Upper lobe of left lung (tissue), 4 donors: ENCODE measurements at regions not wholly inside any gene's neighbourhood (a gene's known extent, or its start where the extent isn't known, plus 50 kb on each side); places are given as distances from the start of the nearest gene placed in this dataset.

ENCODE experiments used
- EP300 ChIP-seq, 4 donors: sonication (generic); formaldehyde crosslinking; IDR thresholded peaks; one replicate each; pipeline ENCODE4 v1.5.1; 2017; ENCODE audit warnings: antibody characterized with exemption in 4 of 4, control low read depth in 2 of 4
- POLR2A ChIP-seq, 4 donors: fragments of 450-650 bp; IDR thresholded peaks; one replicate each; pipeline ENCODE4 v1.5.1; 2016 to 2017; ENCODE audit warnings: antibody characterized with exemption in 4 of 4, mild to moderate bottlenecking in 2 of 4
- POLR2AphosphoS5 ChIP-seq, 2 donors: sonication (generic); formaldehyde crosslinking; IDR thresholded peaks; one replicate each; pipeline ENCODE4 v1.5.1; 2017; ENCODE audit warnings: antibody characterized with exemption in 2 of 2
- TF ChIP-seq, protein P1 (sequence below), 6 experiments: fragments of 450-650 bp in 4 of 6; fragments of 200-600 bp in 2 of 6; sonication (generic) in 2 of 6; IDR thresholded peaks; one replicate each; pipeline ENCODE4 v1.5.1; 2016 to 2019; ENCODE audit warnings: antibody characterized with exemption in 6 of 6

DNA sequence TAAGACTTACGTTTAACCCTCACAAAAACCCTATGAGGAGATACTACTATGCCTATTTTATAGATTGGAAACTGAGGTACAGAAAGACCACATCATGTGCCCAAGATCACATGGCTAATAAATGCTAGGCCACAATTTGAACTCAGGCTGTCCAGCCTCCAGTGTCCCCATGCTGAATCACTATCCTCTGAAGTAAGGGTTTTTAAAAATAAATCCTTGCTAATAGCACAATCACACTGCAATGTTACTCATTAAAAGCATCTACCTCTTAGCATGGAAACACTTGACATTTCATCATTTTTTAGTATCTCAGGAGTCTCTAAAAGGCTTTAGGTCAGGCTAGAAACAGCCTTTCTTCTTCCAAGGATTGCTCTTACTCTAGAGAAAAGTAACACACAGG, 50.0 kb upstream of the PPP1R3C start:
- TF ChIP-seq, protein P1, sequence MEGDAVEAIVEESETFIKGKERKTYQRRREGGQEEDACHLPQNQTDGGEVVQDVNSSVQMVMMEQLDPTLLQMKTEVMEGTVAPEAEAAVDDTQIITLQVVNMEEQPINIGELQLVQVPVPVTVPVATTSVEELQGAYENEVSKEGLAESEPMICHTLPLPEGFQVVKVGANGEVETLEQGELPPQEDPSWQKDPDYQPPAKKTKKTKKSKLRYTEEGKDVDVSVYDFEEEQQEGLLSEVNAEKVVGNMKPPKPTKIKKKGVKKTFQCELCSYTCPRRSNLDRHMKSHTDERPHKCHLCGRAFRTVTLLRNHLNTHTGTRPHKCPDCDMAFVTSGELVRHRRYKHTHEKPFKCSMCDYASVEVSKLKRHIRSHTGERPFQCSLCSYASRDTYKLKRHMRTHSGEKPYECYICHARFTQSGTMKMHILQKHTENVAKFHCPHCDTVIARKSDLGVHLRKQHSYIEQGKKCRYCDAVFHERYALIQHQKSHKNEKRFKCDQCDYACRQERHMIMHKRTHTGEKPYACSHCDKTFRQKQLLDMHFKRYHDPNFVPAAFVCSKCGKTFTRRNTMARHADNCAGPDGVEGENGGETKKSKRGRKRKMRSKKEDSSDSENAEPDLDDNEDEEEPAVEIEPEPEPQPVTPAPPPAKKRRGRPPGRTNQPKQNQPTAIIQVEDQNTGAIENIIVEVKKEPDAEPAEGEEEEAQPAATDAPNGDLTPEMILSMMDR (IDR thresholded peaks at IDR 0.05), result no peak
- no peak for TF ChIP-seq POLR2A (IDR thresholded peaks at IDR 0.05)
- no peak for TF ChIP-seq POLR2AphosphoS5 (IDR thresholded peaks at IDR 0.05)
- no peak for TF ChIP-seq EP300 (IDR thresholded peaks at IDR 0.05)
